HG03139 (cell line): ENCODE measurements at regions not wholly inside any gene's neighbourhood (a gene's known extent, or its start where the extent isn't known, plus 50 kb on each side); places are given as distances from the start of the nearest gene placed in this dataset.

ENCODE experiments used
- ATAC-seq: cut with Tn5 transposase; IDR thresholded peaks from one replicate; pipeline ENCODE4 v1.9.1; 2021; ENCODE audit not compliant: unreplicated experiment

- no peak for ATAC-seq
Measured at GRCh38 chr1:219120624-219121544, 52.8 kb upstream of the LYPLAL1 start.

GRCh38 chr1:219121679-219122078, 52.0 kb upstream of the LYPLAL1 start:
- no peak for ATAC-seq

- ATAC-seq, result no peak
Measured at GRCh38 chr1:219123036-219123435, 50.6 kb upstream of the LYPLAL1 start.
